Stimulated activated CD4-positive, alpha-beta T cell treated with anti-CD3 and anti-CD28 coated beads, Interleukin-2, amount 100 ng/mL, for 24 hours (primary cell): ENCODE measurements at regions not wholly inside any gene's neighbourhood (a gene's known extent, or its start where the extent isn't known, plus 50 kb on each side); places are given as distances from the start of the nearest gene placed in this dataset.
"Not testable (repeated sequence)": the region's sequence is repeated elsewhere in the genome, so short reads cannot be mapped to it uniquely, and the experiment has no call there.

Experiments
- DNase-seq, 2 donors: peaks; one replicate each; pipeline ENCODE4 v3.0.0-alpha.2; 2020

GRCh38 chr18:8501044-8501443 lies 108.2 kb upstream of the RAB12 start:
- DNase-seq: no peak

DNA sequence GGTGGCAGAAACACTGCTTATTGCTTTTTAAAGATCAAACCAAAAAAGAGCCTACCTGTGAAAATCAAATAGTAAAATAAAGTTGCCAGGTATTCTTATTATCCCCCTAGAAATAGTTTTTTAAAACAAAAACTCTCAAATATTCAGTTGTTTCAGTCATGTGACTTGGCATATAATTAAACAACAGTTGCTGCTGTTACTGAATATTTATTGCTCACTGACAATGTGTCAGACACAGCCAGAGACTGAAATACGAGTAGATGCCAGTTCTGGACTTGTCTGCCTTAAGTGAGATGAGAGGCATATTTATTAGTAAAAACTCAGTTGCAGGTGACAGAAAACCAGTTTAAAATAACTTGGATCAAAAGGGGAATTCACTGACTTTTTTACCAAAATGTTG lies 106.0 kb upstream of the RAB12 start:
- DNase-seq: no peak

GRCh38 chr18:8504424-8504823 lies 104.8 kb upstream of the RAB12 start:
- no peak for DNase-seq

- DNase-seq: no peak
These were observed 104.3 kb upstream of the RAB12 start for GRCh38 chr18:8504880-8505435.

- no peak for DNase-seq
These were observed 102.8 kb upstream of the RAB12 start for GRCh38 chr18:8506251-8507049.

DNA sequence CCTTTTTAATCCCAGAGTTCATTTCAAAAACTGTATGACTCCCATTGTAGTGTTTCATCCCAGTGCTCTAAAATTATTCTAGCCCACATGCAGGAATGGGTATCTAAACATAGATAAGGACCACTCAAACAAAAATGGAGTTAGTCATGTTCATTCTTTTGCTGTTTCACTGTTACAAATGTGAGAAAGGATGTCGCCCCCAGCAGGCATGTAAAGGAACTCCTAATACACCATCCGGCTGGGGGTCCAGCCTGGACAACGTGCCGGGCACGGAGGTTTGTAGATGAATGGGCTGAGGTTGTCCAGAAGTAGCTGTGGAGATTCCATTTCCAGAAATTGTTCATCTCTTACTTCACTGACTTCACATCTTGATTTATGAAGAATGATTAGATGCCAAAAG lies 101.9 kb upstream of the RAB12 start:
- no peak for DNase-seq

GRCh38 chr18:8507915-8508705 lies 101.1 kb upstream of the RAB12 start:
- no peak for DNase-seq

- no peak for DNase-seq
These were observed 96.0 kb upstream of the RAB12 start for GRCh38 chr18:8513249-8513648.

- DNase-seq: no peak
These were observed 94.8 kb upstream of the RAB12 start for GRCh38 chr18:8514409-8514808.

GRCh38 chr18:8515142-8515865 lies 93.9 kb upstream of the RAB12 start:
- no peak for DNase-seq

GRCh38 chr18:8516371-8517250 lies 92.6 kb upstream of the RAB12 start:
- no peak for DNase-seq

- DNase-seq: no peak
These were observed 92.0 kb upstream of the RAB12 start for GRCh38 chr18:8517276-8517675.

DNA sequence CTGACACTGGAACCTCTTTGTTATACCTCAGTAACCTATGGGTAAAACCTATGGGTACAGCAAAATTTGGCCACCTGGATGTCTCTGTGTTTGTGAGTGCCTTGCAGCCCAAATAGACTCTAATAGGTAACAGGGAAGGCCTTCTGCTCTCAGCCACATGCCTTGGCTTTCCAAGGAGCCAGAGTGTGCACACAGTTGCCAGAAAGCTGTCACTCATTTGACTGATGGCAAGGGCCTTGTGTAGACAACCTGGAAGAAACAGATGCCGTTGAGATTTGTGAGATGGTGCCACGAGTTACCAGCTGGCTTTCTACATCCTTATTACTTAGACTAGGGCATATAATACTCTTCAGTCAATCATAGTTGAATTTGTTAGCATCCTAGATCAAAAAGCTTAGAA lies 90.1 kb upstream of the RAB12 start:
- no peak for DNase-seq

DNA sequence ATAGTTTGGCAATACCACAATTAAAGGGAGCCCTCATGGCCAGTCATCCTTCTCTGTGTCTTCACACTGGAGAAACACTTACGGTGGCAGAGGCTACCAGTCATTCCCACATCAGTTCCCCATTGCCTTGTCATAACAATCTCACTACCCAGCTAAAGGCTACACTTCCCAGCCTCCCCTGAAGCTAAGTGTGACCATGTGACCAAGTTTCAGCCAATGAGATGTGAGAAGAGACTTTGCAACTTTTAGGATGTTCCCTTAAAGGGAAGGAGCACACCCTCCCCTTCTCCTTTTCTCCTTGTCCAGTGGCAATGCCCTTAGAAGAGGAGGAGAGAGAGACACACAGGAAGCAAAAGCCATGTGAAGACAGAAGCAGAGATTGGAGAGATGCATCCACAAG lies 89.0 kb upstream of the RAB12 start:
- DNase-seq: no peak

DNA sequence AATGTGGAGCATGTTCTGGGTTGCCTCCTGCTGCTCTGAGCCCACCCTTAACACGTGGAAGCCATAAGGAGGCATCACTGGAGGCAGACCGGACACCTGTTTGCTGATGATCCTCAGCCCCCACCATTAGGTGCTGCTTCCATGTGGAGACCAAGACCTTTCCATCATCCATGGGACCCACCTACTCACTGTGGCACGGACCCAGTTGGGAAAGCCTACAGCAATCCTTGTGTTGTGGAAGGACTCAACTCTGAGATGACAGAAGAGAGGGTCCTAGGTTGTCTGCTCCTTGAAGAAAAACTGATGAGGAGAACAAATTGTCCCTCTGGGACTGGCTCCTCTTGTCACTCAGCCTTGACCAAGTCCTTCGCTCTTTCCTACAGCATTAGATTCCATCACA lies 86.5 kb upstream of the RAB12 start:
- DNase-seq: no peak

DNA sequence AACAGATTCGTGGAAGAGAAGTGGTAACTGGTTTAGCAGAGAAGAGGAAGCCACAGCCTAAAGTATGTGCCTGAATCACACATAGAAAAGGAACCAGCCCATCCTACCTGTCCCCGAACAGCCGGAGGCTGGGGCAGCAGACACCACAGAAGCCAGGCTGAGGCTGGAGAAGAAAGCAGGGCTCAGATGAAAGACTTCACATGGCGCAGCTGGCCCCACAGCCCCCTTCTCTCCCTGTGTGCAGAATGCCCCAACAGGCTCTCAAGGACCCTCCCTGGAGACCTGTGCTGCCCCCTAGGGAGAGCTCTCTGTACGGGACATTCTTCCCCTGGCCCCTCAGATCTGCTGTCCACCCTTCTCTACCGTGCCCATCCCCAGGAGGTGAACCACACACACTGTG lies 83.5 kb upstream of the RAB12 start:
- no peak for DNase-seq

- no peak for DNase-seq
These were observed 82.9 kb upstream of the RAB12 start for GRCh38 chr18:8526332-8526731.

DNA sequence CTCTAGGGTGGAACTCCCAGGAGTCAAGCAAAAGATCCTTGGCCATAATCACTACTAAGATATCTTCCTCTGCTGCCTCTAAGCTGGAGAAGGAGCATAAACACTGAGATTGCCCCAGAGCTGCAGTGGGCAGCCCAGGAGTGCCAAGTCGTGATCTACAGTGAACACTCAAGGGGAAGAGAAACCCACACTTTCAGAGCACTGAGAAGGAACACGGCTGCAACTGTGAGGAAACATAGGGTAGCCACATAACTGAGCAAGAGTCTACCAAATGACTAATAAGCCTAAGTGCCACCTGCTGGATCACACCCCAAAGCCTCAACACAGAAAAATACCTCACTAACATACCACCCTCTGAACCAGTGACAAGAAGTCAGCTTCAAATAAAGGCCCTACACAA lies 79.6 kb upstream of the RAB12 start:
- DNase-seq: no peak

DNA sequence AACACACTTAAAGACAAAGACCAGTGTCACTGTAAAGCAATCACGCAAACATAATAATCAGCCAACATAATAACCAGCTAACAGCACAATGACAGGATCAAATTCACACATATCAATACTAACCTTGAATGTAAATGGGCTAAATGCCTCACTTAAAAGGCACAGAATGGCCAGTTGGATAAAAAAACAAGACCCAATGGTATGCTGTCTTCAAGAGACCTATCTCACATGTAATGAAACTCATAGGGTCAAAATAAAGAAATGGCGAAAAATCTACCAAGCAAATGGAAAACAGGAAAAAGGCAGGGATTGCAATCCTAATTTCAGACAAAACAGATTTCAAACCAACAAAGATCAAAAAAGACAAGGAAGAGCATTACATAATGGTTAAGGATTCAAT lies 78.2 kb upstream of the RAB12 start:
- DNase-seq: not testable (repeated sequence)

DNA sequence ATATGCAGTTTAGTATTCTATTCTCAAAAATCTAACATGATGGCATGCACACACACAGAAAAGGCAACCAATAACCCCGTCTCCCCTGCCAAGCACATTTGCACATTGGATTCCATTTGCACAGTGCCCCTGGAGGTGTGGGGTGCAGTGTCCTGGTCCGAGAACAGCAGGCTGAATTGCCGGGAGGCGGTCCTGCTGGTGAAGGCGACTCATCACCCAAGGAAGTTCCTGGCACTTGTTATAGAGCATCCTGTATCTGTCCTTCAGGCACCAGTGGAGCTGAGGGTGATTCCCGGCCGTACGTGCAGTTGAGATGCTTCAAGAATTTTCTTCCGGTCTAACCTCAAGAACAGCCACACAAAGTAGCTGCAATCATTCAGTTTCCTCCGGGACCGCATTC lies 73.0 kb upstream of the RAB12 start:
- no peak for DNase-seq

GRCh38 chr18:8536922-8537321 lies 72.3 kb upstream of the RAB12 start:
- no peak for DNase-seq

DNA sequence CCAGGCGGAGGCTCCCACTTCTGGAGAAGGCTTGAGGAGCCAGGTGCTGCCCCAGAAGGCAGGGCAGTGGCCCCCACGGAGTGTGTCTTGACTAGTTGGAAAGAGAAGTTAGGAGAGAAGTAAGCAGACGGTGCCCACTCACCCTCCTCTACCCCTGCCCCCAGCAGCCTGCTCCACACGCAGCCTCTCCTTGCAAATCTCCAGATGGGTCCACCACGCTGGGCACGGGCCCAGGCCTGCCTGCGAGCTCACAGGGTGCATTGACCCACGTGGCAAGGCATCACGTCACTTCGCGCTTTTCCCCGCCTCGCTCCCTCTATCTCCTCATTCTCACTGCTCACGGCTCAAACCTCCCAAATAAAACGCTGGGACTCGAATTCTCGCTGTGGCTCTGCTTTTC lies 71.8 kb upstream of the RAB12 start:
- no peak for DNase-seq
